Motor neuron (in vitro differentiated cells): ENCODE measurements at regions not wholly inside any gene's neighbourhood (a gene's known extent, or its start where the extent isn't known, plus 50 kb on each side); places are given as distances from the start of the nearest gene placed in this dataset.

Experiments used
- ATAC-seq, 8 experiments: fragments of 200-7000 bp; cut with Tn5 transposase; replicated peaks in 6 of 8; 2 replicates each; pipeline ENCODE4 v1.8.0; 2021; ENCODE audit warnings: mild to moderate bottlenecking in 8 of 8, moderate library complexity in 8 of 8
- H3K27ac ChIP-seq, 2 donors: fragments of 250-450 bp; sonication (Bioruptor Pico); 2 replicates each; pipeline ENCODE4 v1.9.0; 2021; ENCODE audit warnings: antibody characterized with exemption in 2 of 2, mild to moderate bottlenecking in 2 of 2, moderate library complexity in 1 of 2
- H3K4me1 ChIP-seq, 2 donors: fragments of 250-450 bp; sonication (Bioruptor Pico); replicated peaks in 1 of 2; 2 replicates each; pipeline ENCODE4 v1.6.1; 2021; ENCODE audit warnings: antibody characterized with exemption in 2 of 2, mild to moderate bottlenecking in 2 of 2, moderate library complexity in 1 of 2
- H3K4me3 ChIP-seq, 5 donors: fragments of 250-450 bp; sonication (Bioruptor Pico); 2 replicates each; pipeline ENCODE4 v1.9.0; 2021; ENCODE audit warnings: antibody characterized with exemption in 5 of 5, mild to moderate bottlenecking in 5 of 5, moderate library complexity in 4 of 5
- WGBS, 10 experiments: fragments of 450-650 bp; shearing (Covaris generic); methylation state at CpG; one replicate each; pipeline ENCODE4 v1.0.0; 2022; 5-methylcytosine and 5-hydroxymethylcytosine counted together
- in situ Hi-C, 9 experiments: fragments of 400-800 bp; cut with MboI; loops; one replicate each; pipeline ENCODE4 v1.15.0; 2021; ENCODE audit warnings: low sequenced_read_pairs in 9 of 9, low pct_unique_long_range_greater_than_20kb in 2 of 9; ENCODE audit not compliant: unreplicated experiment in 9 of 9

GRCh38 chr1:65717815-65718454 lies 74.8 kb upstream of the PDE4B start:
- in situ Hi-C loops: loop anchor here in 2 of 9 experiments (10.0 to 25.0 kb wide), 3 partner anchors 219 to 519 kb away; no protein-coding TSS in a partner anchor
- Histone ChIP-seq H3K4me1 (peaks cover 0 to 2% of the 10 kb centered on the region in 2 donors), H3K4me3 (no peak overlapping the region), H3K27ac (no peak overlapping the region)
- ATAC-seq: peak in 3 of 8 experiments; percentile 61 to 95 (median 87)
- WGBS, 10 experiments: 50 to 90% (median 83%) methylated on average over 1 to 3 of the region's 3 CpGs; no CpG with 5 or more reads in 3 of the 10 experiments

GRCh38 chr1:65719391-65719790 lies 73.3 kb upstream of the PDE4B start:
- ATAC-seq: peak in 1 of 8 experiments; percentile 23
- 20 to 82% (median 78%) methylated on average over 1 to 5 of the region's 5 CpGs; no CpG with 5 or more reads in 2 of the 10 experiments for WGBS, 10 experiments
- Histone ChIP-seq H3K4me1 (no peaks in the 10 kb centered on the region), H3K4me3 (no peak overlapping the region), H3K27ac (no peak overlapping the region)
- in situ Hi-C loops: loop anchor here in 2 of 9 experiments (10.0 to 25.0 kb wide), 3 partner anchors 218 to 518 kb away; no protein-coding TSS in a partner anchor

- in situ Hi-C loops: loop anchor here in 2 of 9 experiments (25.0 kb wide), 2 partner anchors 215 to 515 kb away; no protein-coding TSS in a partner anchor
- WGBS, 10 experiments: 76 to 94% (median 87%) methylated on average over 3 to 5 of the region's 5 CpGs; no CpG with 5 or more reads in 3 of the 10 experiments
These were observed 70.2 kb upstream of the PDE4B start for GRCh38 chr1:65722461-65722860.

GRCh38 chr1:65724151-65724550 lies 68.5 kb upstream of the PDE4B start:
- in situ Hi-C loops: loop anchor here in 2 of 9 experiments (25.0 kb wide), 2 partner anchors 213 to 513 kb away; no protein-coding TSS in a partner anchor
- no peak overlapping the region for H3K27ac ChIP-seq
- peaks cover 0 to 2% of the 10 kb centered on the region in 2 donors for H3K4me1 ChIP-seq
- no peak overlapping the region for H3K4me3 ChIP-seq
- ATAC-seq: no peak

More at GRCh38 chr1:65722461-65722860, 70.2 kb upstream of the PDE4B start:
- no peaks in the 10 kb centered on the region for H3K4me1 ChIP-seq
- H3K4me3 ChIP-seq: no peak overlapping the region
- no peak for ATAC-seq
- no peak overlapping the region for H3K27ac ChIP-seq

- Histone ChIP-seq H3K4me1 (peaks cover 0 to 2% of the 10 kb centered on the region in 2 donors), H3K27ac (no peak overlapping the region), H3K4me3 (no peak overlapping the region)
- in situ Hi-C loops: loop anchor here in 2 of 9 experiments (25.0 kb wide), 2 partner anchors 512 to 737 kb away; no protein-coding TSS in a partner anchor
- 4 to 90% (median 87%) methylated on average over 1 to 3 of the region's 3 CpGs; no CpG with 5 or more reads in 1 of the 10 experiments for WGBS, 10 experiments
- ATAC-seq: no peak
These were observed 67.6 kb upstream of the PDE4B start for GRCh38 chr1:65725064-65725463.

- no peak for ATAC-seq
- Histone ChIP-seq H3K4me1 (peaks cover 0 to 2% of the 10 kb centered on the region in 2 donors), H3K4me3 (no peak overlapping the region), H3K27ac (no peak overlapping the region)
- in situ Hi-C loops: loop anchor here in 2 of 9 experiments (25.0 kb wide), 2 partner anchors 509 to 734 kb away; no protein-coding TSS in a partner anchor
- 60 to 100% (median 85%) methylated on average over 1 to 5 of the region's 5 CpGs for WGBS, 10 experiments
These were observed 64.2 kb upstream of the PDE4B start for GRCh38 chr1:65728504-65728903.

- ATAC-seq: peak in 1 of 8 experiments; percentile 22
- in situ Hi-C loops: loop anchor here in 2 of 9 experiments (25.0 kb wide), 2 partner anchors 508 to 733 kb away; no protein-coding TSS in a partner anchor
- Histone ChIP-seq H3K4me3 (no peak overlapping the region), H3K27ac (no peak overlapping the region), H3K4me1 (peaks cover 0 to 2% of the 10 kb centered on the region in 2 donors)
- 0 to 90% (median 50%) methylated on average over 1 to 2 of the region's 2 CpGs; no CpG with 5 or more reads in 1 of the 10 experiments for WGBS, 10 experiments
These were observed 63.4 kb upstream of the PDE4B start for GRCh38 chr1:65729259-65729658.

GRCh38 chr1:65734979-65735378 lies 57.7 kb upstream of the PDE4B start:
- Histone ChIP-seq H3K4me1 (no peaks in the 10 kb centered on the region), H3K27ac (no peak overlapping the region), H3K4me3 (no peak overlapping the region)
- peak in 2 of 8 experiments; percentile 99 for ATAC-seq
- in situ Hi-C loops: loop anchor here in 2 of 9 experiments (25.0 kb wide), 2 partner anchors 502 to 727 kb away; no protein-coding TSS in a partner anchor
- 0 to 100% (median 73%) methylated on average over 1 to 2 of the region's 2 CpGs for WGBS, 10 experiments

GRCh38 chr1:65741993-65742392 lies 50.7 kb upstream of the PDE4B start:
- in situ Hi-C loops: loop anchor here in 2 of 9 experiments (25.0 kb wide), 2 partner anchors 495 to 720 kb away; no protein-coding TSS in a partner anchor
- Histone ChIP-seq H3K4me3 (no peak overlapping the region), H3K4me1 (no peaks in the 10 kb centered on the region), H3K27ac (no peak overlapping the region)
- no peak for ATAC-seq
- 0 to 97% (median 76%) methylated on average over 1 to 2 of the region's 2 CpGs; no CpG with 5 or more reads in 1 of the 10 experiments for WGBS, 10 experiments
